Uterus (tissue), 2 donors: ENCODE measurements at regions not wholly inside any gene's neighbourhood (a gene's known extent, or its start where the extent isn't known, plus 50 kb on each side); places are given as distances from the start of the nearest gene placed in this dataset.

Experiments used
- POLR2A ChIP-seq, 2 donors: fragments of 450-650 bp; IDR thresholded peaks; one replicate each; pipeline ENCODE4 v1.6.1; 2016; ENCODE audit warnings: antibody characterized with exemption in 2 of 2, mild to moderate bottlenecking in 1 of 2, moderate library complexity in 1 of 2
- TF ChIP-seq, protein P1 (sequence below), 4 experiments: fragments of 200-600 bp in 2 of 4; fragments of 450-650 bp in 2 of 4; sonication (generic) in 2 of 4; IDR thresholded peaks; one replicate each; pipeline ENCODE4 v1.5.1; 2016 to 2019; ENCODE audit warnings: antibody characterized with exemption in 4 of 4, mild to moderate bottlenecking in 2 of 4, moderate library complexity in 1 of 4

DNA sequence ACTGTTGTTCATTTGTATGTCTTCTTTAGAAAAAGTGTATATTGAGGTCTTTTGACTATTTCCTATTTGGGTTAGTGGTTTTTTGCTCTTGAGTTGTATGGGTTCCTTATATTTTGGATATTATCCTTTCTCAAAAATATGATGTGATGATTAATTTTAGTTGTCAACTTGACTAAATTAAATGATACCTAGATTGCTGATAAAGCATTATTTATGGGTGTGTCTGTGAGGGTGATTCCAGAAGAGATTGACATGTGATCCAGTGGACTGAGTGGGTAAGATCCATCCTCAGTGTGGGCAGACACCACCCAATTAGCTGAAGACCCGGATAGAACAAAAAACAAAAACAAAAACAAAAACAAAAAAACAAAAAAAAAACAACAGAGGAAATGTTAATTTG lies 115.1 kb upstream of the KIF2A start:
- no peak for TF ChIP-seq POLR2A (IDR thresholded peaks at IDR 0.05)
- TF ChIP-seq, protein P1, sequence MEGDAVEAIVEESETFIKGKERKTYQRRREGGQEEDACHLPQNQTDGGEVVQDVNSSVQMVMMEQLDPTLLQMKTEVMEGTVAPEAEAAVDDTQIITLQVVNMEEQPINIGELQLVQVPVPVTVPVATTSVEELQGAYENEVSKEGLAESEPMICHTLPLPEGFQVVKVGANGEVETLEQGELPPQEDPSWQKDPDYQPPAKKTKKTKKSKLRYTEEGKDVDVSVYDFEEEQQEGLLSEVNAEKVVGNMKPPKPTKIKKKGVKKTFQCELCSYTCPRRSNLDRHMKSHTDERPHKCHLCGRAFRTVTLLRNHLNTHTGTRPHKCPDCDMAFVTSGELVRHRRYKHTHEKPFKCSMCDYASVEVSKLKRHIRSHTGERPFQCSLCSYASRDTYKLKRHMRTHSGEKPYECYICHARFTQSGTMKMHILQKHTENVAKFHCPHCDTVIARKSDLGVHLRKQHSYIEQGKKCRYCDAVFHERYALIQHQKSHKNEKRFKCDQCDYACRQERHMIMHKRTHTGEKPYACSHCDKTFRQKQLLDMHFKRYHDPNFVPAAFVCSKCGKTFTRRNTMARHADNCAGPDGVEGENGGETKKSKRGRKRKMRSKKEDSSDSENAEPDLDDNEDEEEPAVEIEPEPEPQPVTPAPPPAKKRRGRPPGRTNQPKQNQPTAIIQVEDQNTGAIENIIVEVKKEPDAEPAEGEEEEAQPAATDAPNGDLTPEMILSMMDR (IDR thresholded peaks at IDR 0.05), result no peak
